ENCODE measurements at regions not wholly inside any gene's neighbourhood (a gene's known extent, or its start where the extent isn't known, plus 50 kb on each side); places are given as distances from the start of the nearest gene placed in this dataset.
A peak's percentile ranks its signal among the peaks of the same experiment; 100 is the strongest.
"Not testable (repeated sequence)": the region's sequence is repeated elsewhere in the genome, so short reads cannot be mapped to it uniquely, and the experiment has no call there.

DNA sequence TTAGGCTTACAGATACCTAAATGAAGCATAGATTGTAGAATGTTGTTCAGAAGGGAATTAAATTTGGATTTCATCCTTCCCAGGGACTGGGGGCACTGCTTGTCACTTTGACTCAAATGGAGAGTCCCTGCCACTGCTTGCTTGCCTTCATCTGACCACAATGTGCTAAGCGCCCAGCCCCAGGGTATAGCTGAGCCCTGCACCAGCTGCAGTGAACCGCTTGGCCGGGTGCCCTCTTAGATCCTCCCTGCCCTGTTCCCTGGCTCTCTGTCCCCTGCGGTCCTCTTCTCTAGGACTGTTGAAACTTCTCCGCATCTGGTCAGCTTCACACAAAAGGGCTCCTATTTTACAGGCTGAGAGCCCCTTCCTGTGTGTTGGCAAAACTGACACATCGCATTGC is 170.9 kb downstream of the BCL2L11 start:
- not testable (repeated sequence) for H3K9me3 Mint-ChIP-seq; H3K27me3 Mint-ChIP-seq; H3K36me3 Mint-ChIP-seq (ENCODE audit: low read depth); H3K4me3 Mint-ChIP-seq; H3K4me1 Mint-ChIP-seq; H3K27ac Mint-ChIP-seq
- ATAC-seq (replicated peaks) = peak; percentile 52

DNA sequence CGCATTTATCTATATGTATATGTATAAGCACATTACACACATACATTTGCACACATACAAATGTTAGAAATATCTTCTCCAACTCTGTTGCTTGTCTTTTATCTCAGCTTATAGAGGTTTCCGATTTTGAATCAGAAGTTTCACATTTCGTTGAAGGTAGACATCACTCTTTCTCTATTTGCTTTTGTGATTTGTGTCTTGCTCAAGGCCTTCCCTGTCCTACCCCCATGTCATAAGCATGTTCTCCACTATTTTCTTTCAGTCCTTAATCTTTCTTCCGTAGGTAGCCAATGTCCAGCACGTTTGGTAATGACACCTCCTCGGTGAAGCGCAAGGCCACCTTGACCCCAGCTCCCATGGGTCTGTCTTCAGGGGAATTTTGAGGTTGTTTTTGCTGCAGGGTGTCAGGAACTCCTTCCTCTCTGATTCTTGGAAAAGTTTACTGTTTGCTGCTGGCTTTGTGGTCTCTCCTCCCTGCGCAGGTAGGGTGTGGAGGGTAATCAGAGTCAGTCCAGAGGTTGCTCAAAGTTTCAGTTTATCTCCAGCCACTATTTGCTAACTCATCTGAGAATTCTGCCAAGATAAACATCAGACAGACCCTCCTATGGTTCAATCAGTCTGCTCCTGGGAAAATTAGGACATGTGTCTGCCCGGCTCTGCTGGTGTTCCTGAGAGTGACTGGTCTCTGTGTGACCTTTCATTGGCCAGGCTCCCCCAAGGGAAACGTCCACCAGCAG is 171.7 kb downstream of the BCL2L11 start:
- H3K27me3 Mint-ChIP-seq; H3K36me3 Mint-ChIP-seq (ENCODE audit: low read depth); H3K4me1 Mint-ChIP-seq; H3K9me3 Mint-ChIP-seq; H3K27ac Mint-ChIP-seq: not testable (repeated sequence)
- peak overlapping the region; percentile 19 for H3K4me3 Mint-ChIP-seq
- peak; percentile 87 for ATAC-seq (replicated peaks)

DNA sequence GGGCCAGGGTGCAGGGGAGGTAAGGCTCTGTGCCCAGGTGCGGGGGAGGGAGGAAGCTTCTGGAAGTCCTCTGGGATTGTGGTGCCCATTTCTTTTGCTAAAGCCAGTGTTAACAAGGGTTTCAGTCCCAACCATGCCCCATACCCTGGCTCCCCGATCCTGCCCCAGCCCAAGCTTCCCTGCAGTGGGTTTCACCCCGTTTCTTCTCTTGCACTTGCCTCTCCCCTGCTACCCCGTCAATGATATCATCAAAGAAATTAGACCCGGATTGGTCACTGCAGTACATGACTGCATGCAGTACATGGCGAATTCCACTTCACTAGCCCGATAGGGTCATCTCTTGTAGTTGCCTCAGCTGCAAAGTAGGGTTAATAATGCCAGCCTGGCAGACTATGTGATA is 174.0 kb downstream of the BCL2L11 start:
- not testable (repeated sequence) for H3K27me3 Mint-ChIP-seq; ATAC-seq (replicated peaks); H3K27ac Mint-ChIP-seq; H3K4me1 Mint-ChIP-seq; H3K36me3 Mint-ChIP-seq (ENCODE audit: low read depth); H3K9me3 Mint-ChIP-seq; H3K4me3 Mint-ChIP-seq

DNA sequence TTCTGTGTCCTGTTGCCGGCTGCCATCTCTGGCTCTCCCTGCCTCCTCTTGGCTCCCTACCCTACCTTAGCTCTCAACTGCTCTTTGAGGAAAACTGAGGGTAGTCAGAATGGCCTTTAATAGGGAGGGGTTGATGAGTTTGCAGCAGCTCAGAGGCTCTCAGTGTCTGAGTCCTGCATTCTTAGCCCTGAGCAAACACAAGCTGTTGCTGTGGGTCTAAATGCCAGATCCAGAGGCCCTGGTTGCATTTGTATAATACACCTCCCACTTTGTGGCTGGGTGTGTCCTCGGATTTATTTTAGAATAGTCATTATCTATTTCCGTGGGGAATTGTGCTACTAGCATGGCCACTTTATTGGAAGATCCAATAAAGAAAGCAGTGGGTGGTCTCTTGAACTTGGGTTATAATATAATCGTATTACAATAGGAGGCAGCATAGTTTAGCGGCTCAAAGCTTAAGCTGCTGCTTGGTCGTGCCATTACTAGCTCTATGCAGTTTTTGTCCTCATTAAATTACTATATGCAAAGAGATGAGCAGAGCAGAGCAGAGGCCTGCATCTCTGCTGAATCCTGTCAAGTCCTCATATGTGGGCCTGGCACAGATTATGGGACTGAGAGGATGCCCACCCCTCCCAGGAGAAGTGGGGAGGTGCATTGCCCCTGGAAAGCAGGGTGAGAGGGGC is 175.5 kb downstream of the BCL2L11 start:
- H3K27ac Mint-ChIP-seq; H3K36me3 Mint-ChIP-seq (ENCODE audit: low read depth): not testable (repeated sequence)

DNA sequence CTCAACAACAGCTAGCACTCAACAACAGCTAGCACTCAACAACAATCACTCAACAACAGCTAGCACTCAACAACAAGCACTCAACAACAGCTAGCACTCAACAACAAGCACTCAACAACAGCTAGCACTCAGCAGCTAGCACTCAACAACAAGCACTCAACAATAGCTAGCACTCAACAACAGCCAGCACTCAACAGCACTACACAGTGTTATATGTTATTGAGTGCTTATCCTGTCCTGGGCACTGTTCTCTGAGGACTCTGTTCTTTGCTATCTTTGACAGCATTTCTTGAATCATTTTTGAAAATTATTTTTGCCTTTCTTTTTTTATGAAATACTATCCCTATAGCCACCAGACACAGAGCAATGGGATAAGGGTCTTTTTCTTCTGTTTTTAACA is 176.4 kb downstream of the BCL2L11 start:
- not testable (repeated sequence) for H3K9me3 Mint-ChIP-seq; ATAC-seq (replicated peaks); H3K36me3 Mint-ChIP-seq (ENCODE audit: low read depth); H3K4me1 Mint-ChIP-seq; H3K27me3 Mint-ChIP-seq; H3K4me3 Mint-ChIP-seq; H3K27ac Mint-ChIP-seq

More for the DNA sequence above, 175.5 kb downstream of the BCL2L11 start:
- not testable (repeated sequence) for ATAC-seq (replicated peaks); H3K9me3 Mint-ChIP-seq; H3K4me3 Mint-ChIP-seq; H3K4me1 Mint-ChIP-seq; H3K27me3 Mint-ChIP-seq

DNA sequence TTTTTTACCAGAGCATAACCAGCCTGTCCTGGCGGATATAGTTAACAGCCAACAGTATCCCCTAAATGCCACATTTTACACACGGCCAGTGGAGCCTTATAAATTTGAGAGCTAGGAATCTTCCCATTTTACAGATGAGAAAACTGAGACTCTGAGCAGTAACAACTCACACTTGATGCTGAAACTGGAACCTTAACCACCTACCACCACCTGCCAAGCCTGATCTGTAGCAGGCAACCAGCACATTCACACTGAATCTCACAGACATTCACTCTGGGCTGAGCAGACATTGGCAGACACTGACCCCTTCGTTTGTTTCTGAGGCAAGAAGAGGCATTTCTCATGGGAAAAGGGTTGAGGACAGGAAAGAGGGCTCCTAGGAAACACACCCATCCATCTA is 178.2 kb downstream of the BCL2L11 start:
- not testable (repeated sequence) for H3K4me3 Mint-ChIP-seq; H3K36me3 Mint-ChIP-seq (ENCODE audit: low read depth); ATAC-seq (replicated peaks); H3K27ac Mint-ChIP-seq; H3K4me1 Mint-ChIP-seq; H3K9me3 Mint-ChIP-seq; H3K27me3 Mint-ChIP-seq

DNA sequence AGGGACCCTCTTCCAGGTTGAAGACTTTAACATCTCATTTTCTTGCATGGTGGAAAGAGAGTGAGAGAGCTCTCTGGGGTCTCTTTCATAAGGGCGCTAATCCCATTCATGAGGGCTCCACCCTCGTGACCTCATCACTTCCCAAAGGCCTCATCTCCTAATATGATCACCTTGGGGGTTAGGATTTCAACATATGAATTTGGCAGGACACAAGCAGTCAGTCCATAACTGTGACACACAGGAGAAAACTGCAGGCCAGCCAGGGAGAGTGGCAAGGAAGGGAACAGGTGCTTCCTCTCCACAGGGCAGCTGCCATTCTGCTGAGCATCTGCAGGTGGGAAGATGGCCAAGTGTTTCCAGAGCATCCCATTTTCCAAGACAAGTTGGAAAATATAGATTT is 178.9 kb downstream of the BCL2L11 start:
- not testable (repeated sequence) for H3K4me1 Mint-ChIP-seq; H3K27ac Mint-ChIP-seq; H3K4me3 Mint-ChIP-seq; H3K9me3 Mint-ChIP-seq; H3K27me3 Mint-ChIP-seq; H3K36me3 Mint-ChIP-seq (ENCODE audit: low read depth); ATAC-seq (replicated peaks)

DNA sequence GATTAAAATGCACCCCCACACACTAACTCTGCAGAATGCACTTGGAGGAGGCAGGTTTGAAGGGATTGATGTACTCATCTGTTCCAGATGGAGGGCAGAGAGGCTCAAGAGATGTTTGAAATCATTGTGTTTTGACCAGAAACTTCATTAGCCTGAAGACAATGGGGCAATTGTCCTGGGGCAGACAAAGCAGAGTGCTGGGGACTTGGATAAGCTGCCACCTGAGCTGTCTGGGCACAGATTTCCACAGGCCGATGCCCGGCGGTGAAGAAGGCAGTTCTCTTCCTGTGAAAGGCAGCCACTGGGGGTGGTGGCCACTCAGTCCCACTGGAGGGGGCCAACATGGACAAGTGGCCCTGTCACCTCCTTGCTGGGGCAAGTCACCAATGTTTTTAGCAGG is 181.0 kb downstream of the BCL2L11 start:
- H3K27ac Mint-ChIP-seq; H3K9me3 Mint-ChIP-seq; H3K4me3 Mint-ChIP-seq; H3K36me3 Mint-ChIP-seq (ENCODE audit: low read depth); H3K4me1 Mint-ChIP-seq; ATAC-seq (replicated peaks); H3K27me3 Mint-ChIP-seq: not testable (repeated sequence)

DNA sequence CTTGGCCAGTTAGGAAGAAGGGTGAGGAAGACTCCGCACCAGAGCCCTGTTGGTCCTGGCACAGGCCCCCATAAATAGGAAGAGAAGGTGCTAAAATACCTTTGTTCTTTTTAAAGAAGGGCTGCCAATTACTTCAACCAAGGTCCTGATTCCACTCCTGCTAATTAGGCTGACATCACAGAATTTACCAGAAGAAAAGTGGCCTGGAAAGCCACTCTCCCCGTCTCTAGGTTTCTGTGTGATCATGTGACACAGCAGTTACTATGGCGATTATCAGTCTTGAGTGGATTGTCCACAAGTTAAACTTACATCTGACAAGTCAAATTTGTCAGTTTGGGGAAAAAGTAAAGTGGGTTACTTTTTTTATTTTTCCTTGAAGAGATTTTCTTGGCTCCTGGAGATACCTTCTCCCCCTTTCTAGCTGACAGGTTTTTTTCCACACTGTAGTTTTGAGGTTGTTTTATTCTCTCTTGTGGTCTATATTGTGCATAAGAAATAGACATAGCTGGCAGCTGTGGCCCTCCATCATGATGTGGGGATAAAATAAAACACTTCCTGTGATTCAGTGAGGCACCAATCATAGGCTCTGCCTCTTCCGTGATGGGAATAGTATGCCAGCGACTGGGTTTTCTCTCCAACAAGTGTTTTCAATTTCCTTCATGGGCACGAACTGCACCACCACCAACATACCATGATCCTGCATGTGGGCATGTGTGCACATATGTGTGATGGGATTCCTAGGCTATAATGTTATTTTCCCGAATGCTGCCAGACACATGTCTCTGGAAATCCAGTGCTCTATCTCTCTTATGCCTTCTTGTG is 181.9 kb downstream of the BCL2L11 start:
- not testable (repeated sequence) for H3K9me3 Mint-ChIP-seq; H3K27me3 Mint-ChIP-seq; ATAC-seq (replicated peaks); H3K27ac Mint-ChIP-seq; H3K36me3 Mint-ChIP-seq (ENCODE audit: low read depth); H3K4me3 Mint-ChIP-seq; H3K4me1 Mint-ChIP-seq

DNA sequence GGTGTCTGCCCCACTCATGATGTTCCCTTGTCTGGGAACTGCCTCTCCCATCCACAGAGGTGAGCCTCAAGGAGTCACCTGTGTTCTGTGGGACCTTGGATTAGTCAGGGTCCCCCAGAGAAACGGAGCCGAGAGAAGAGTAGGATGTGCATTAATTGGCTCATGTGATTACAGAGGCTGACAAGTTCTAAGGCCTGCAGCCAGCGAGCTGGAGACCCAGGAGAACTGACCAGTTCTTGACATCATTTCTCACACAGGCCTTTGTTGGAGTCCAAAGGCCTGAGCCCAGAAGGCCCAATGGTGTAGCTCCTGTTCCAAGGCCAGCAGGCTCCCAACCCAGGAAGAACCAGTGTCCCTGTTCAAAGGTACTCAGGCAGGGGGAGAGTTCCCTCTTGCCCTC is 186.6 kb downstream of the BCL2L11 start:
- H3K4me1 Mint-ChIP-seq; H3K27ac Mint-ChIP-seq; H3K4me3 Mint-ChIP-seq; H3K27me3 Mint-ChIP-seq; H3K9me3 Mint-ChIP-seq; H3K36me3 Mint-ChIP-seq (ENCODE audit: low read depth); ATAC-seq (replicated peaks): not testable (repeated sequence)

DNA sequence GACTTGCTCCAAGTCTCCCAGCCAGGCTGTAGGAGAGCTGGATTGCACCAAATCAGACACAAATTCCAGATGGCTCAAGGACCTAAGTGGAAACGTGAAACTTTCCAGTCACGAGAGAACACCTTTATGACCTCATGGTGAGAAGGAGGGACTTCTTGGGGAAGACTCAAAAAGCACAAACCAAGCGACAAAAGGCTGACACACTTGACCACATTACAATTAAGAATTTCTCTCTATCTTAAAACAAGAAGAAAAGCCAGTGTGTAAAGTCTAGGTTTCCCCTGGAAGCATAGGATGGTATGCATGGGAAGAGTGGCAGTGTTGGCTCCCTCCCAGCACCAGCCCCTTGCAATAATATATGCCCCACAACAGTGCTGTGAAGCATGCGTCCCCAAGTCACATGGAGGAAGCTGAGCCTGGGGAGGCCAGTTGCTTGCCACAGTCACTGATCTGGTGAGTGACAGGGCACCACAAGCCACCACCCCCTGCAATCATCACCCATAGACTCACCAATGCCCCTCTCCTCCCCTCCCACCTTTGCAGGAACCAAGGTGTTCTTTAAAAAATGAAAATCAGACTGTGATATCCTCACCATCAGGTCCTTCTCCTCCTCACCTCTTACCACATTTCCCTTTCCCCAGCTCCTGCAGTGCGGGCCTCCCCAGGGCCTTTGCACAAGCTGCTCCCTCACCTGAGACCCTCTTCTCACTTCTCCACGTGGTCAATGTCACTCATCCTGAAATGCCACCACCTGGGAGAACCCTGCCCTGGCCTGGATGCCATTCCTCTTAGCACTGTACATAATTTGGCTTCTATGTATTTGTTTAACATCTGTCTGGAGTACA is 188.7 kb downstream of the BCL2L11 start:
- H3K27ac Mint-ChIP-seq; H3K27me3 Mint-ChIP-seq; H3K4me3 Mint-ChIP-seq; H3K36me3 Mint-ChIP-seq (ENCODE audit: low read depth); H3K9me3 Mint-ChIP-seq; H3K4me1 Mint-ChIP-seq; ATAC-seq (replicated peaks): not testable (repeated sequence)

DNA sequence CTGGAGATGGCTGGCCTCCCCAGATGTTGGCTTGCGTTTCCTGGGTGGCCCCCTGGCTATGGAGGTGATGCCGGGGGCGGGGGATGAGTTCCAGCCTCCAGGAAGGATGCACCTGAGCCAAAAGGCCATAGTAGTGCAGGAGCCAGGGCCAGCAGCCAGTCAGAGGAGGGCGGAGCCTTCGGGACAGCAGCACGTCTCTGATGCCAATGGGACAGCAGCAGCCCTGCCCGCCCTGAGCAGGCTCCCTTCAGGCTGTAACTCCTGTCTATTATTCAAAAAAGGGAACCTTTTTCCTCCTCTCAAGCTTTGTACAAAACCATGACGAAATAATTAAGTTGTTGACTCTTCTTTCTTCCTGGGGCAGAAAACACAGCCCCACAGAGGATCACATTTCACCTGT is 189.7 kb downstream of the BCL2L11 start:
- not testable (repeated sequence) for H3K27me3 Mint-ChIP-seq; H3K36me3 Mint-ChIP-seq (ENCODE audit: low read depth); ATAC-seq (replicated peaks); H3K4me3 Mint-ChIP-seq; H3K4me1 Mint-ChIP-seq; H3K27ac Mint-ChIP-seq; H3K9me3 Mint-ChIP-seq

DNA sequence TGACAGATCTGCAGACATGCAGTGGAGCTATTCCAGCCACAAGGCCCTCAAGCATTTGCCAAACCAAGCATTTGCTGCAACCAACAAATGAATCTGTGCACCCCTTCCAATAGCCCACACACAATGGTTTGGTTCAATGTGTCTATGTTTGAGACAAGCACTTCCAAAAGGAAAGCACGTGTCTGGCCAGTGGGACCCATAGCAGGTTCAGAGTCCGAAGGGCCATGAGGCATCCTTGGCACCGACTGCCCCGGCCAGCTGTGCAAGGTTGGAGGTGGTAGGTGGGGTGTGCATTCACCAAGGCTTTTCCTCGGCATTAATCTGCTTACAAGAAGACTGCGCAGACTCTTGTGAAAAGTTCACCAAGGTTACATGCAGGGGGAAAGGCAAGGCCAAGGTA is 190.9 kb downstream of the BCL2L11 start:
- H3K9me3 Mint-ChIP-seq; H3K27me3 Mint-ChIP-seq; H3K4me1 Mint-ChIP-seq; H3K36me3 Mint-ChIP-seq (ENCODE audit: low read depth); H3K27ac Mint-ChIP-seq; ATAC-seq (replicated peaks); H3K4me3 Mint-ChIP-seq: not testable (repeated sequence)

DNA sequence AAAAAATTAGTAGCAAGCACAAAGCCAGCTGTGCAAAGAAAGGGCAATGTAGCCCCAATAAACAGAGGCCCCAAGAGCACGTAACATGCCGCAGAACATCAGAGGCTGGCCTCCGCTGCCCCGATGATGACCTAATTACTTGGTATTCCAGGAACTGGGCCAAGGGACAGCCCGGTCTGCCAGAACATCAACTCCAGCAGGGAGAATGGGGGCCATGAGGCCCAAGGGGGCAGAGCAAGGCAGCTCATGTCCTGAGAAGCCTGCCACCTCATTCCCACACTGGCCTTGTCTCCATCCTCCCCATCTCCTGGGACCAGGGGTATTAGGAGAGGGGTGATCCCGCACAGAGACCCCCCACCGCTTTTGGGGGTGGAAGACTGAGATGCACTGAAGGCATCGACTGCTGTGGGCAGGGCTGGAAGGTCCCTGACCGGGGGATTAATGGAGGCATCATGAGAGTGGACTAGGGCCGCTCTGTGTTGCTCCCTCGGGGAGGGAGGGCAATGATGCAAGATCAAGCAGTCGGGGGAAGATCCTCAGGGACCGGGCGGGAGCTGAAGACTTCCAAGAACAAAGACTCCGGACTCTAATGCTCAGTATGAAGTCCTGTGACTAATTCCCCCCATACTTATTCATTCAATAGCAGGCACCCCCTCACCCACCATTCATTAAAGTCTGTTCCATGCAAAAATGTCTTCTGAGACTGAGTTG is 192.3 kb downstream of the BCL2L11 start:
- not testable (repeated sequence) for H3K4me3 Mint-ChIP-seq; H3K36me3 Mint-ChIP-seq (ENCODE audit: low read depth); H3K9me3 Mint-ChIP-seq; H3K27ac Mint-ChIP-seq; H3K27me3 Mint-ChIP-seq; H3K4me1 Mint-ChIP-seq; ATAC-seq (replicated peaks)
